ENCODE measurements at regions not wholly inside any gene's neighbourhood (a gene's known extent, or its start where the extent isn't known, plus 50 kb on each side); places are given as distances from the start of the nearest gene placed in this dataset.

- TF ChIP-seq ZNF768 (CRISPR knock-in tag; IDR thresholded peaks at IDR 0.05) (no peak), YY1 (IDR thresholded peaks at IDR 0.05; ENCODE audit: insufficient read depth, insufficient replicate concordance, low read depth, low read length) (no peak), CHD2 (IDR thresholded peaks at IDR 0.05; ENCODE audit: low read depth, low read length) (no peak), NR1H2 (CRISPR knock-in tag; IDR thresholded peaks at IDR 0.05; ENCODE audit: borderline replicate concordance, low read depth) (no peak), ZNF333 (CRISPR knock-in tag; IDR thresholded peaks at IDR 0.05; ENCODE audit: borderline replicate concordance) (no peak)
- TF ChIP-seq, protein P1, sequence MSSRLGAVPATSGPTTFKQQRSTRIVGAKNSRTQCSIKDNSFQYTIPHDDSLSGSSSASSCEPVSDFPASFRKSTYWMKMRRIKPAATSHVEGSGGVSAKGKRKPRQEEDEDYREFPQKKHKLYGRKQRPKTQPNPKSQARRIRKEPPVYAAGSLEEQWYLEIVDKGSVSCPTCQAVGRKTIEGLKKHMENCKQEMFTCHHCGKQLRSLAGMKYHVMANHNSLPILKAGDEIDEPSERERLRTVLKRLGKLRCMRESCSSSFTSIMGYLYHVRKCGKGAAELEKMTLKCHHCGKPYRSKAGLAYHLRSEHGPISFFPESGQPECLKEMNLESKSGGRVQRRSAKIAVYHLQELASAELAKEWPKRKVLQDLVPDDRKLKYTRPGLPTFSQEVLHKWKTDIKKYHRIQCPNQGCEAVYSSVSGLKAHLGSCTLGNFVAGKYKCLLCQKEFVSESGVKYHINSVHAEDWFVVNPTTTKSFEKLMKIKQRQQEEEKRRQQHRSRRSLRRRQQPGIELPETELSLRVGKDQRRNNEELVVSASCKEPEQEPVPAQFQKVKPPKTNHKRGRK (CRISPR knock-in tag; IDR thresholded peaks at IDR 0.05) = no peak
- TF ChIP-seq, protein P2, sequence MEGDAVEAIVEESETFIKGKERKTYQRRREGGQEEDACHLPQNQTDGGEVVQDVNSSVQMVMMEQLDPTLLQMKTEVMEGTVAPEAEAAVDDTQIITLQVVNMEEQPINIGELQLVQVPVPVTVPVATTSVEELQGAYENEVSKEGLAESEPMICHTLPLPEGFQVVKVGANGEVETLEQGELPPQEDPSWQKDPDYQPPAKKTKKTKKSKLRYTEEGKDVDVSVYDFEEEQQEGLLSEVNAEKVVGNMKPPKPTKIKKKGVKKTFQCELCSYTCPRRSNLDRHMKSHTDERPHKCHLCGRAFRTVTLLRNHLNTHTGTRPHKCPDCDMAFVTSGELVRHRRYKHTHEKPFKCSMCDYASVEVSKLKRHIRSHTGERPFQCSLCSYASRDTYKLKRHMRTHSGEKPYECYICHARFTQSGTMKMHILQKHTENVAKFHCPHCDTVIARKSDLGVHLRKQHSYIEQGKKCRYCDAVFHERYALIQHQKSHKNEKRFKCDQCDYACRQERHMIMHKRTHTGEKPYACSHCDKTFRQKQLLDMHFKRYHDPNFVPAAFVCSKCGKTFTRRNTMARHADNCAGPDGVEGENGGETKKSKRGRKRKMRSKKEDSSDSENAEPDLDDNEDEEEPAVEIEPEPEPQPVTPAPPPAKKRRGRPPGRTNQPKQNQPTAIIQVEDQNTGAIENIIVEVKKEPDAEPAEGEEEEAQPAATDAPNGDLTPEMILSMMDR (CRISPR knock-in tag; IDR thresholded peaks at IDR 0.05) = no peak
- TF ChIP-seq, protein P3, sequence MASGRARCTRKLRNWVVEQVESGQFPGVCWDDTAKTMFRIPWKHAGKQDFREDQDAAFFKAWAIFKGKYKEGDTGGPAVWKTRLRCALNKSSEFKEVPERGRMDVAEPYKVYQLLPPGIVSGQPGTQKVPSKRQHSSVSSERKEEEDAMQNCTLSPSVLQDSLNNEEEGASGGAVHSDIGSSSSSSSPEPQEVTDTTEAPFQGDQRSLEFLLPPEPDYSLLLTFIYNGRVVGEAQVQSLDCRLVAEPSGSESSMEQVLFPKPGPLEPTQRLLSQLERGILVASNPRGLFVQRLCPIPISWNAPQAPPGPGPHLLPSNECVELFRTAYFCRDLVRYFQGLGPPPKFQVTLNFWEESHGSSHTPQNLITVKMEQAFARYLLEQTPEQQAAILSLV (CRISPR knock-in tag; IDR thresholded peaks at IDR 0.05; ENCODE audit: borderline replicate concordance) = no peak
Observed at GRCh38 chr1:55315552-55315951, 100.4 kb upstream of the USP24 start.
